ENCODE measurements at regions not wholly inside any gene's neighbourhood (a gene's known extent, or its start where the extent isn't known, plus 50 kb on each side); places are given as distances from the start of the nearest gene placed in this dataset.

DNA sequence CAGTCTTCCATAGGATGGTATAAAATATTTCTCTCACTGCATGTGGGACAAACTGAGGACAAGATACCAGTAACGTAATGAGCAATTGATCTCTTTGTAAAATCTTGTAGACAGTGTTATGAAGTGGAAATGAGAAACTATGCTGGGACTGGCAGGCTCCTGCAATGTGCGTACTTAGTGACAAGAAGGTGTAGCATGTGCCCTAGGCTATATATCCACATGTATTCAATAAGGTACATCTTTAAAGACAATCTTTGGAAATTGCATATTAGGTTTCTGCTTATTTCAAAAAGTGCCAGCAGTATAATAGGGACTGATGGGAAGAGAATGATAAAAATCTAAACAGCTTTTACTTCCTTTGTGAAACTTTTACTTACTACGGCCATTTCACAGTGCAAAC is 81.9 kb upstream of the GREM2 start:
- ChIA-PET CTCF (interaction anchor here (3.0 kb wide), 1 partner anchor 503 kb away, joined by 21 read pairs; no protein-coding TSS in a partner anchor), POLR2A (ENCODE audit: low non-redundant PET) (no interaction called here)
- TF ChIP-seq, protein P1, sequence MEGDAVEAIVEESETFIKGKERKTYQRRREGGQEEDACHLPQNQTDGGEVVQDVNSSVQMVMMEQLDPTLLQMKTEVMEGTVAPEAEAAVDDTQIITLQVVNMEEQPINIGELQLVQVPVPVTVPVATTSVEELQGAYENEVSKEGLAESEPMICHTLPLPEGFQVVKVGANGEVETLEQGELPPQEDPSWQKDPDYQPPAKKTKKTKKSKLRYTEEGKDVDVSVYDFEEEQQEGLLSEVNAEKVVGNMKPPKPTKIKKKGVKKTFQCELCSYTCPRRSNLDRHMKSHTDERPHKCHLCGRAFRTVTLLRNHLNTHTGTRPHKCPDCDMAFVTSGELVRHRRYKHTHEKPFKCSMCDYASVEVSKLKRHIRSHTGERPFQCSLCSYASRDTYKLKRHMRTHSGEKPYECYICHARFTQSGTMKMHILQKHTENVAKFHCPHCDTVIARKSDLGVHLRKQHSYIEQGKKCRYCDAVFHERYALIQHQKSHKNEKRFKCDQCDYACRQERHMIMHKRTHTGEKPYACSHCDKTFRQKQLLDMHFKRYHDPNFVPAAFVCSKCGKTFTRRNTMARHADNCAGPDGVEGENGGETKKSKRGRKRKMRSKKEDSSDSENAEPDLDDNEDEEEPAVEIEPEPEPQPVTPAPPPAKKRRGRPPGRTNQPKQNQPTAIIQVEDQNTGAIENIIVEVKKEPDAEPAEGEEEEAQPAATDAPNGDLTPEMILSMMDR (conservative IDR thresholded peaks at IDR 0.05; ENCODE audit: low read depth): no peak
- no peak for DNase-seq (ENCODE audit: low spot score)
- no peak overlapping the region for H3K27ac ChIP-seq

DNA sequence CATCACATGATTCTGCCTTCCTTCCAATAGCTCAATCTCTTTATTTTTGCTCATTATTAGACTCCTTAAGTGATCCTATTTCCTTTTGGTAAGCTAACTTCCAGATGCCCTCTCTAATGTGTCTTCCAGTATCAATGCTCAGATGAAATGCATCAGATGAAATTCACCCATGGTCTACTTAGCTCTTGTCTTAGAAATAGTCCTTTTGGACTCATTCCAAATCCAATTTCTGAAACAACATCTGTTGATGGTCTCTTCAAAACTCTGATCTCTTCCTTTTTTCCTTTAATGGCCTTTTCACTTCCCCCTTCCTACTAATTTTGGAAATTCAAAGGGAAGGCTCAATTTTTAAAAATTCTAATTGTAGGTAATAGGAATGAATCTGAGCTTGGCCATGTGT is 81.1 kb upstream of the GREM2 start:
- CTCF ChIA-PET: interaction anchor here (0.5 to 3.0 kb wide), 7 partner anchors 30 to 689 kb away, joined by 3 to 21 read pairs (median 5); no protein-coding TSS in a partner anchor
- POLR2A ChIA-PET (ENCODE audit: low non-redundant PET): no interaction called here
- TF ChIP-seq, protein P1 (conservative IDR thresholded peaks at IDR 0.05; ENCODE audit: low read depth): no peak
- DNase-seq (ENCODE audit: low spot score): no peak
- no peak overlapping the region for H3K27ac ChIP-seq

DNA sequence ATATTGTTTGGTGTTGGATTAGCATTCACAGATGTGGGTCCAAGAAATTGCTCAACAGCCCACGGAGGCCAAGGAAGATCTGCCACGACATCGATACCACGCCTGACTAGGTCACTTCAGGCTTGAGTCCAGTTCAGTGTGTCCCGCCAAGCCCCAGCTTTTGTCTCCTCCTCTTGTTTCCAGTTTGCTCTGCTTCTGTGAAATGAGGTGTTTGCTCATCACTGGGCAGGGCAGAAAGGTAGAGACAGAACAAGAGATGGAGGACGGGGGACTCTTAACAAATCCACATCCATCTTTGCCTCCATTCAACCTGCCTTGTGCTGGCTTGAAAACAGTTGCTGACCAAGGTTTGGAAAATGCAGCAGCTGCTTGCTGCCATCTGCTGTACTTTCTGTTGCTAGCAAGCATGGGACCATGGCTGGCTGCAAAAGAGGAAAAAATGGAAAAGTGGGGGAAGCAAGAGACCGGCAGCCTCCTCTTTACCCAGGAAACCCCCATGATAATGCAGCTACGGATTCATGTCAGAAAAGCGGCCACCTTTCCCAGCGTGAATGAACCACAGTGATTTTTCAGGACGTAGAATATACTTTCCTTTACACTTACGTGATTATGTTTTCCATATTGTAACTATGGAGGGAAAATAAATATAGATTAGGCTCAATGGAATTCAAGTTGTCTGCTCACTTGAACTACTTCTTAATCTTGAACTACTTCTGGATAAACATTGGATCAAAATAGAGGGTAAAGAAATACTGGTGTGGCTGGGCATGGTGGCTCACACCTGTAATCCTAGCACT is 80.2 kb upstream of the GREM2 start:
- TF ChIP-seq, protein P1 (conservative IDR thresholded peaks at IDR 0.05; ENCODE audit: low read depth): peak; percentile 74
- CTCF ChIA-PET: interaction anchor here (0.5 to 3.0 kb wide), 12 partner anchors 30 to 1165 kb away, joined by 3 to 21 read pairs (median 4); no protein-coding TSS in a partner anchor
- POLR2A ChIA-PET (ENCODE audit: low non-redundant PET): no interaction called here
- DNase-seq (ENCODE audit: low spot score): peak; percentile 51
- no peak overlapping the region for H3K27ac ChIP-seq

DNA sequence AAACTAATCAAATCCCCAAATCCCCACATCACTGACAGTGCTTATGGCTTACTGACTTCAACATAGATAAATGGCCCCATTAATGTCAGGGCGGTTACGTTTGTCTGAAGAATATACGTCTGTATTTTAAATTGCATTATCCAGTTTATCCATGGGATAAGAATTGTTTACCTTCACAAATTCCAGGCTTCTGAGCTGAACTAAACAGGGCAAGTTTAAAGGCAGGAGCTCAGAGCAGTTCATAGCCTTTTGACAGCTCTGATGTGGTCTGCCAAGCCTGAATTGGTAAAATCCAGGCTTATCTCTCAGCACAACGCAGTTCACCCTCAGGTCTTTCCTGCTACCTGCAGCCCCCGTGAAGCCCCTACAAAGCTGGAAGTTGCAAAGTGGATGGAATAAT is 79.5 kb upstream of the GREM2 start:
- DNase-seq (ENCODE audit: low spot score): no peak
- POLR2A ChIA-PET (ENCODE audit: low non-redundant PET): no interaction called here
- TF ChIP-seq, protein P1 (conservative IDR thresholded peaks at IDR 0.05; ENCODE audit: low read depth): no peak
- CTCF ChIA-PET: interaction anchor here (0.5 to 3.0 kb wide), 10 partner anchors 182 to 669 kb away, joined by 3 to 21 read pairs (median 4); no protein-coding TSS in a partner anchor
- H3K27ac ChIP-seq: no peak overlapping the region

DNA sequence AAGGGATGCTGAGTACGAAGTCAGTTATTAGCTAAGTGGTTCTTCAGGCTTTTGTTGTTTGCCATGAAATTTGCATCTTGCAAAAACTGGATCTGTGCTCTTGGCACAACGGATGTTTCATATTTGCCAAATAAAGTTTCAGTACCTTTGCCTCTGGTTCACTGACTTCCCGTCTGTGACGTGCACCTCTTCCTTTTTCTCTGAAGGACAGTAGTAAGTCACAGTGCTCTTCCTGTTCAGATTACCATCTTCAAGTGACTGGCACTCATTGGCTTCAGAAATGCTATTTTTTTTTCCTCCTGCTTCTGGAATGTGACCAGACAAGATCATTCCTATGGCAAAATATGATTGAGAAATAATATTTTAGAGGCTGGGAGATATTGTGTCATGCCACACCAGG is 75.9 kb upstream of the GREM2 start:
- no peak for DNase-seq (ENCODE audit: low spot score)
- POLR2A ChIA-PET (ENCODE audit: low non-redundant PET): no interaction called here
- no peak overlapping the region for H3K27ac ChIP-seq
- TF ChIP-seq, protein P1 (conservative IDR thresholded peaks at IDR 0.05; ENCODE audit: low read depth): no peak
- CTCF ChIA-PET: no interaction called here

DNA sequence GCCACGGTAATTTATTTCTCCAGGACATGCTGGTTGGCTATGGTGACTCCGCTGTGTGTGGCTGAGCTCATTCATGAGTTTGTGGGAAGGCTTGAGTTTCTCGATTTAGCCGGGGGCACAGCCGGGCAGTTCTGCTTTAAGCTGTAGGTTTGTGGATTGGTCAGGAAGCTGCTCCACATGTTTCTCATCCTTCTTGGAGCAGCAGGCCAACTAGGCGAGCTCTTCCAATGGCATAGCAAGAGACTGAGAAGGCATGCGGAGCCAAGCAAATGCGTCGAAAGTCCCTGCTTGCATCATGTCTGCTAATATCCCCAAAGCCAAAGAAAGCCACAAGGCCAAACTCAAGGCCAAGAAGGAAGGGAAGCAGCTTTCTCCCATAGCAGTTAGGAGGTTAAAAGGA is 71.6 kb upstream of the GREM2 start:
- POLR2A ChIA-PET (ENCODE audit: low non-redundant PET): no interaction called here
- TF ChIP-seq, protein P1 (conservative IDR thresholded peaks at IDR 0.05; ENCODE audit: low read depth): no peak
- DNase-seq (ENCODE audit: low spot score): no peak
- H3K27ac ChIP-seq: no peak overlapping the region
- CTCF ChIA-PET: no interaction called here

All from RWPE1 (cell line).